H9 (cell line): ENCODE measurements at regions not wholly inside any gene's neighbourhood (a gene's known extent, or its start where the extent isn't known, plus 50 kb on each side); places are given as distances from the start of the nearest gene placed in this dataset.

Source experiments
- DNase-seq: peaks from one replicate; pipeline ENCODE4 v3.0.0-alpha.2; 2017
- H2AFZ ChIP-seq: one replicate; pipeline ENCODE4 v1.6.1; 2013; ENCODE audit warnings: mild to moderate bottlenecking, low read length, control low read depth, moderate library complexity
- H2AK5ac ChIP-seq: 2 replicates; pipeline ENCODE4 v1.6.1; 2013; ENCODE audit warnings: low read length, control low read depth, mixed read lengths; ENCODE audit not compliant: insufficient read length
- H2BK120ac ChIP-seq: one replicate; pipeline ENCODE4 v1.6.1; 2013; ENCODE audit warnings: low read depth, mild to moderate bottlenecking, low read length, control low read depth, inconsistent platforms; ENCODE audit not compliant: poor library complexity, severe bottlenecking
- H2BK12ac ChIP-seq: 2 replicates; pipeline ENCODE4 v1.6.1; 2013; ENCODE audit warnings: low read length, control low read depth, mixed read lengths, low read depth; ENCODE audit not compliant: insufficient read length
- H2BK15ac ChIP-seq: 2 replicates; pipeline ENCODE4 v1.6.1; 2013; ENCODE audit warnings: low read depth, low read length, control low read depth
- H2BK20ac ChIP-seq: one replicate; pipeline ENCODE4 v1.6.1; 2013; ENCODE audit warnings: low read depth, mild to moderate bottlenecking, low read length, control low read depth, inconsistent platforms; ENCODE audit not compliant: poor library complexity, severe bottlenecking
- H2BK5ac ChIP-seq: 2 replicates; pipeline ENCODE4 v1.6.1; 2013; ENCODE audit warnings: low read length, control low read depth, mixed read lengths; ENCODE audit not compliant: insufficient read length
- H3K14ac ChIP-seq: 2 replicates; pipeline ENCODE4 v1.6.1; 2013; ENCODE audit warnings: low read length, control low read depth; ENCODE audit not compliant: insufficient read depth
- H3K18ac ChIP-seq: 2 replicates; pipeline ENCODE4 v1.6.1; 2013; ENCODE audit warnings: low read depth, mild to moderate bottlenecking, mixed read lengths, low read length, control low read depth; ENCODE audit not compliant: insufficient read length
- H3K23ac ChIP-seq: 2 replicates; pipeline ENCODE4 v1.6.1; 2013; ENCODE audit warnings: low read length, control low read depth, mixed read lengths, low read depth; ENCODE audit not compliant: insufficient read length
- H3K23me2 ChIP-seq: 2 replicates; pipeline ENCODE4 v1.6.1; 2013; ENCODE audit warnings: low read depth, mild to moderate bottlenecking, mixed read lengths, low read length, control low read depth; ENCODE audit not compliant: insufficient read length, poor library complexity, severe bottlenecking
- H3K27ac ChIP-seq: 2 replicates; pipeline ENCODE4 v1.5.1; 2013; ENCODE audit warnings: low read length, control low read depth, mixed read lengths, low read depth; ENCODE audit not compliant: insufficient read length
- H3K27me3 ChIP-seq: 2 replicates; pipeline ENCODE4 v1.6.1; 2013; ENCODE audit warnings: low read length, control low read depth, inconsistent platforms; ENCODE audit not compliant: insufficient read depth
- H3K4ac ChIP-seq: 2 replicates; pipeline ENCODE4 v1.6.1; 2013; ENCODE audit warnings: low read depth, mild to moderate bottlenecking, control low read depth, inconsistent platforms, low read length, moderate library complexity
- H3K4me1 ChIP-seq: 2 replicates; pipeline ENCODE4 v1.6.1; 2013; ENCODE audit warnings: low read length, control low read depth, inconsistent platforms; ENCODE audit not compliant: insufficient read depth
- H3K4me2 ChIP-seq: 2 replicates; pipeline ENCODE4 v1.6.1; 2013; ENCODE audit warnings: low read length, control low read depth, mixed read lengths; ENCODE audit not compliant: insufficient read length, insufficient read depth
- H3K56ac ChIP-seq: 2 replicates; pipeline ENCODE4 v1.6.1; 2013; ENCODE audit warnings: low read depth, mild to moderate bottlenecking, mixed read lengths, low read length, control low read depth; ENCODE audit not compliant: insufficient read length
- H3K79me1 ChIP-seq: 2 replicates; pipeline ENCODE4 v1.6.1; 2013; ENCODE audit warnings: low read depth, mild to moderate bottlenecking, moderate library complexity, low read length, control low read depth, inconsistent platforms; ENCODE audit not compliant: insufficient read depth, poor library complexity, severe bottlenecking
- H3K79me2 ChIP-seq: 2 replicates; pipeline ENCODE4 v1.6.1; 2013; ENCODE audit warnings: low read length, control low read depth, inconsistent platforms; ENCODE audit not compliant: insufficient read depth
- H3K9ac ChIP-seq: 2 replicates; pipeline ENCODE4 v1.6.1; 2013; ENCODE audit warnings: low read length, control low read depth, mixed read lengths; ENCODE audit not compliant: insufficient read length; ENCODE audit errors: extremely low read depth
- H3K9me3 ChIP-seq: one replicate; pipeline ENCODE4 v1.6.1; 2013; ENCODE audit warnings: low read depth, low read length, inconsistent platforms; ENCODE audit not compliant: control insufficient read depth
- H3T11ph ChIP-seq: one replicate; pipeline ENCODE4 v1.6.1; 2013; ENCODE audit warnings: mild to moderate bottlenecking, low read length, control low read depth, inconsistent platforms
- H4K20me1 ChIP-seq: one replicate; pipeline ENCODE4 v1.6.1; 2013; ENCODE audit not compliant: control insufficient read depth, insufficient read length, insufficient read depth
- H4K5ac ChIP-seq: 2 replicates; pipeline ENCODE4 v1.6.1; 2013; ENCODE audit warnings: low read depth, mild to moderate bottlenecking, mixed read lengths, low read length, control low read depth; ENCODE audit not compliant: insufficient read length
- H4K8ac ChIP-seq: replicated peaks from 2 replicates; pipeline ENCODE4 v1.6.1; 2013; ENCODE audit warnings: low read length, control low read depth, mixed read lengths, low read depth; ENCODE audit not compliant: insufficient read length
- H4K91ac ChIP-seq: 2 replicates; pipeline ENCODE4 v1.6.1; 2013; ENCODE audit warnings: low read depth, mild to moderate bottlenecking, moderate library complexity, mixed read lengths, low read length, control low read depth; ENCODE audit not compliant: insufficient read length
- H3K27ac Mint-ChIP-seq, 3 experiments: 2 replicates in 2 of 3; 3 replicates in 1 of 3; pipeline ENCODE4 v1.8.0; 2020 to 2021; ENCODE audit warnings: mixed read lengths in 3 of 3, mild to moderate bottlenecking in 1 of 3, moderate library complexity in 1 of 3
- H3K27me3 Mint-ChIP-seq: 2 replicates; pipeline ENCODE4 v1.8.0; 2021; ENCODE audit warnings: low read depth, mild to moderate bottlenecking, moderate library complexity, mixed read lengths
- H3K36me3 Mint-ChIP-seq, 3 experiments: 2 replicates in 2 of 3; 3 replicates in 1 of 3; pipeline ENCODE4 v1.8.0; 2020 to 2021; ENCODE audit warnings: low read depth in 3 of 3, mixed read lengths in 3 of 3; ENCODE audit not compliant: insufficient read depth in 1 of 3
- H3K4me1 Mint-ChIP-seq, 2 experiments: 2 replicates each; pipeline ENCODE4 v1.8.0; 2020; ENCODE audit warnings: mixed read lengths in 2 of 2
- H3K4me3 Mint-ChIP-seq, 2 experiments: 2 replicates in 1 of 2; 3 replicates in 1 of 2; pipeline ENCODE4 v1.8.0; 2020 to 2021; ENCODE audit warnings: mild to moderate bottlenecking in 2 of 2, mixed read lengths in 2 of 2, moderate library complexity in 1 of 2
- H3K9me3 Mint-ChIP-seq, 2 experiments: 2 replicates in 1 of 2; 3 replicates in 1 of 2; pipeline ENCODE4 v1.8.0; 2020; ENCODE audit warnings: mild to moderate bottlenecking in 2 of 2, mixed read lengths in 2 of 2, moderate library complexity in 1 of 2
- WGBS: extraction: QIAGEN DNeasy Blood & Tissue Kit; methylation state at CpG from one replicate; pipeline ENCODE4 v1.1.7; 2013; ENCODE audit warnings: missing lambda C conversion rate, low lambda C conversion rate, mixed read lengths; ENCODE audit not compliant: insufficient read length; ENCODE audit errors: extremely low coverage; 5-methylcytosine and 5-hydroxymethylcytosine counted together
- TF ChIP-seq, protein P1 (sequence below): fragments of 200-600 bp; sonication (generic); conservative IDR thresholded peaks from 3 replicates; pipeline ENCODE4 v1.8.0; 2021; ENCODE audit warnings: antibody characterized with exemption, mild to moderate bottlenecking

DNA sequence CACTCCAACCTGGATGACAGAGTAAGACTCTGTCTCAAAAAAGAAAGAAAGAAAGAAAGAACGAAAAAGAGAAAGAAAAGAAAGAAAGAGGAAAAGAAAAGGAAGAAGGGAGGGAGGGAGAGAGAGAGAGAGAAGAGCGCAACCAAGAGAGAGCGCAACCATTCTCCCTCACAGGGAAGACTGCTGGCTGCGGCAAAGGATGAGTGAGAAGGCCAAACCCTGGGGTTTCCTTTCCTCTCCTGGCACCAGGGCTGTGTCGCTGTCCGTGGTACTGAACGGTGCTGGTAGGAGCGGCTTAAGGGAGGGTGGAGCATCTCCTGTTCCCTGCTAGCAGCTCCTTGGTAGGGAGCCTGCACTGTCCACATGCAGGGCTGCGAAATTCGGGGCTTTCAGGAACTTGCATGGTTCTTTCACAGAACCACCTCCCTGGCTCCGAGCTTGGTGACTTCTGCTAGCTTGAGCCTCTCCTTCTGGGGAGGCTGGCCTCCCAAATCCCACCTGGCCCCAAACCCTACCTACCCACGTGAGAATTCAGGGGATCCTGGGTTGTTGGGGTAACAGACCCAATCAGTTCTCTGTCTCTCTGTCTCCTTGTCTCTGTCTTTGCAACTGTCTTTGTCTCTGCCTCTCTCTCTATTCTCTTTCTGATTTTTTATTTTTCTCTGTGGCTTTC, 51.1 kb upstream of the ZNRF4 start:
- no peak overlapping the region for H3K9ac ChIP-seq
- no peak overlapping the region for H3K27ac Mint-ChIP-seq
- no peak overlapping the region for H3K23ac ChIP-seq
- H3K14ac ChIP-seq: no peak overlapping the region
- no peaks in the 10 kb centered on the region for H3K4me1 ChIP-seq
- H2BK12ac ChIP-seq: no peak overlapping the region
- DNase-seq: peak; percentile 94
- no peak overlapping the region for H4K8ac ChIP-seq
- no peak overlapping the region for H3K4me2 ChIP-seq
- no peaks in the 10 kb centered on the region for H3K79me2 ChIP-seq
- H3K79me1 ChIP-seq: no peaks in the 10 kb centered on the region
- no peak overlapping the region for H2BK15ac ChIP-seq
- no peak overlapping the region for H3K56ac ChIP-seq
- H2AFZ ChIP-seq: no peak overlapping the region
- H3K4me3 Mint-ChIP-seq: no peak overlapping the region; a peak in 1 of 5 replicates
- no peak overlapping the region for H2BK120ac ChIP-seq
- peaks cover 7 to 14% of the 10 kb centered on the region in 2 experiments for H3K9me3 Mint-ChIP-seq
- TF ChIP-seq, protein P1, sequence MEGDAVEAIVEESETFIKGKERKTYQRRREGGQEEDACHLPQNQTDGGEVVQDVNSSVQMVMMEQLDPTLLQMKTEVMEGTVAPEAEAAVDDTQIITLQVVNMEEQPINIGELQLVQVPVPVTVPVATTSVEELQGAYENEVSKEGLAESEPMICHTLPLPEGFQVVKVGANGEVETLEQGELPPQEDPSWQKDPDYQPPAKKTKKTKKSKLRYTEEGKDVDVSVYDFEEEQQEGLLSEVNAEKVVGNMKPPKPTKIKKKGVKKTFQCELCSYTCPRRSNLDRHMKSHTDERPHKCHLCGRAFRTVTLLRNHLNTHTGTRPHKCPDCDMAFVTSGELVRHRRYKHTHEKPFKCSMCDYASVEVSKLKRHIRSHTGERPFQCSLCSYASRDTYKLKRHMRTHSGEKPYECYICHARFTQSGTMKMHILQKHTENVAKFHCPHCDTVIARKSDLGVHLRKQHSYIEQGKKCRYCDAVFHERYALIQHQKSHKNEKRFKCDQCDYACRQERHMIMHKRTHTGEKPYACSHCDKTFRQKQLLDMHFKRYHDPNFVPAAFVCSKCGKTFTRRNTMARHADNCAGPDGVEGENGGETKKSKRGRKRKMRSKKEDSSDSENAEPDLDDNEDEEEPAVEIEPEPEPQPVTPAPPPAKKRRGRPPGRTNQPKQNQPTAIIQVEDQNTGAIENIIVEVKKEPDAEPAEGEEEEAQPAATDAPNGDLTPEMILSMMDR: no peak
- H4K91ac ChIP-seq: no peak overlapping the region
- H4K5ac ChIP-seq: no peak overlapping the region
- H3K4me1 Mint-ChIP-seq: peaks cover 0 to 17% of the 10 kb centered on the region in 2 experiments; a peak in 3 of 4 replicates
- no peak overlapping the region for H2AK5ac ChIP-seq
- H3K18ac ChIP-seq: no peak overlapping the region
- H3K27ac ChIP-seq: no peak overlapping the region
- no peak overlapping the region for H3T11ph ChIP-seq
- H3K9me3 ChIP-seq: no peaks in the 10 kb centered on the region
- H4K20me1 ChIP-seq: no peaks in the 10 kb centered on the region
- H3K23me2 ChIP-seq: no peaks in the 10 kb centered on the region
- WGBS: no CpG with 5 or more reads among the region's 12 CpGs
- no peaks in the 10 kb centered on the region; the same call in 1 of the 2 replicates for H3K27me3 ChIP-seq
- H2BK5ac ChIP-seq: no peak overlapping the region
- peaks cover 0 to 5% (median 0%) of the 10 kb centered on the region in 3 experiments; a peak in 1 of 7 replicates for H3K36me3 Mint-ChIP-seq
- H2BK20ac ChIP-seq: no peak overlapping the region
- peaks cover 70% of the 10 kb centered on the region for H3K27me3 Mint-ChIP-seq
- H3K4ac ChIP-seq: no peak overlapping the region
